GM21723 (cell line): ENCODE measurements at regions not wholly inside any gene's neighbourhood (a gene's known extent, or its start where the extent isn't known, plus 50 kb on each side); places are given as distances from the start of the nearest gene placed in this dataset.

Experiments used
- ATAC-seq: cut with Tn5 transposase; IDR thresholded peaks from one replicate; pipeline ENCODE4 v1.9.1; 2021; ENCODE audit warnings: mild to moderate bottlenecking, moderate library complexity; ENCODE audit not compliant: unreplicated experiment

GRCh38 chr6:48315051-48315719 is 204.2 kb upstream of the PTCHD4 start:
- ATAC-seq: no peak

GRCh38 chr6:48311301-48311700 is 200.3 kb upstream of the PTCHD4 start:
- no peak for ATAC-seq

GRCh38 chr6:48307573-48307972 is 196.6 kb upstream of the PTCHD4 start:
- no peak for ATAC-seq

- ATAC-seq: no peak
These were observed 179.6 kb upstream of the PTCHD4 start for GRCh38 chr6:48290595-48290994.

- no peak for ATAC-seq
These were observed 178.8 kb upstream of the PTCHD4 start for GRCh38 chr6:48289841-48290240.

GRCh38 chr6:48281217-48281616 is 170.2 kb upstream of the PTCHD4 start:
- no peak for ATAC-seq

GRCh38 chr6:48280035-48280620 is 169.1 kb upstream of the PTCHD4 start:
- no peak for ATAC-seq

GRCh38 chr6:48278261-48278660 is 167.3 kb upstream of the PTCHD4 start:
- no peak for ATAC-seq

- ATAC-seq: no peak
These were observed 161.5 kb upstream of the PTCHD4 start for GRCh38 chr6:48272518-48272917.

- ATAC-seq: no peak
These were observed 144.1 kb upstream of the PTCHD4 start for GRCh38 chr6:48255094-48255493.

- no peak for ATAC-seq
These were observed 138.1 kb upstream of the PTCHD4 start for GRCh38 chr6:48249071-48249470.

- ATAC-seq: no peak
These were observed 132.1 kb upstream of the PTCHD4 start for GRCh38 chr6:48243071-48243470.

GRCh38 chr6:48240287-48240686 is 129.3 kb upstream of the PTCHD4 start:
- ATAC-seq: no peak

- ATAC-seq: no peak
These were observed 125.4 kb upstream of the PTCHD4 start for GRCh38 chr6:48236375-48236774.

- no peak for ATAC-seq
These were observed 122.1 kb upstream of the PTCHD4 start for GRCh38 chr6:48233063-48233462.

GRCh38 chr6:48229841-48230240 is 118.8 kb upstream of the PTCHD4 start:
- ATAC-seq: no peak

GRCh38 chr6:48222241-48222640 is 111.2 kb upstream of the PTCHD4 start:
- ATAC-seq: no peak

- ATAC-seq: no peak
These were observed 102.2 kb upstream of the PTCHD4 start for GRCh38 chr6:48213076-48213788.

- no peak for ATAC-seq
These were observed 101.5 kb upstream of the PTCHD4 start for GRCh38 chr6:48212501-48212900.

GRCh38 chr6:48206091-48206490 is 95.1 kb upstream of the PTCHD4 start:
- no peak for ATAC-seq

- no peak for ATAC-seq
These were observed 89.9 kb upstream of the PTCHD4 start for GRCh38 chr6:48200869-48201390.

- no peak for ATAC-seq
These were observed 88.5 kb upstream of the PTCHD4 start for GRCh38 chr6:48199499-48199898.
